ENCODE measurements at regions not wholly inside any gene's neighbourhood (a gene's known extent, or its start where the extent isn't known, plus 50 kb on each side); places are given as distances from the start of the nearest gene placed in this dataset.

- H3K27ac ChIP-seq (replicated peaks): no peak overlapping the region
- DNase-seq (ENCODE audit: low read depth in 1 of 2, low spot score in 1 of 2): no peak
- no peaks in the 10 kb centered on the region for H3K27me3 ChIP-seq (ENCODE audit: insufficient read depth, poor library complexity, severe bottlenecking)
- H3K4me3 ChIP-seq (replicated peaks; ENCODE audit: insufficient read depth, low read length): no peak overlapping the region
- TF ChIP-seq CTCF (IDR thresholded peaks at IDR 0.05; ENCODE audit: insufficient read depth, low read length): no peak
- no peak for TF ChIP-seq GABPA (IDR thresholded peaks at IDR 0.05; ENCODE audit: low read depth)
- no peak for TF ChIP-seq POLR2AphosphoS5 (IDR thresholded peaks at IDR 0.05; ENCODE audit: low read depth)
- TF ChIP-seq SPI1 (IDR thresholded peaks at IDR 0.05; ENCODE audit: borderline replicate concordance, low read depth): no peak
- no peak for TF ChIP-seq REST (IDR thresholded peaks at IDR 0.05; ENCODE audit: insufficient replicate concordance, low read depth)
These were observed 134.9 kb upstream of the NRIP1 start for GRCh38 chr21:15199414-15200383.

- no peak for TF ChIP-seq SPI1 (IDR thresholded peaks at IDR 0.05; ENCODE audit: borderline replicate concordance, low read depth)
- no peak for TF ChIP-seq POLR2AphosphoS5 (IDR thresholded peaks at IDR 0.05; ENCODE audit: low read depth)
- no peak for TF ChIP-seq REST (IDR thresholded peaks at IDR 0.05; ENCODE audit: insufficient replicate concordance, low read depth)
- no peak overlapping the region for H3K4me3 ChIP-seq (replicated peaks; ENCODE audit: insufficient read depth, low read length)
- H3K27me3 ChIP-seq (ENCODE audit: insufficient read depth, poor library complexity, severe bottlenecking): no peaks in the 10 kb centered on the region
- H3K27ac ChIP-seq (replicated peaks): no peak overlapping the region
- no peak for DNase-seq (ENCODE audit: low read depth in 1 of 2, low spot score in 1 of 2)
These were observed 138.9 kb upstream of the NRIP1 start for GRCh38 chr21:15203740-15204139.

- Histone ChIP-seq H3K27me3 (ENCODE audit: insufficient read depth, poor library complexity, severe bottlenecking) (no peaks in the 10 kb centered on the region), H3K27ac (replicated peaks) (no peak overlapping the region), H3K4me3 (replicated peaks; ENCODE audit: insufficient read depth, low read length) (no peak overlapping the region)
- no peak for DNase-seq (ENCODE audit: low read depth in 1 of 2, low spot score in 1 of 2)
- TF ChIP-seq GABPA (IDR thresholded peaks at IDR 0.05; ENCODE audit: low read depth): no peak
- TF ChIP-seq SPI1 (IDR thresholded peaks at IDR 0.05; ENCODE audit: borderline replicate concordance, low read depth): no peak
- TF ChIP-seq CTCF (IDR thresholded peaks at IDR 0.05; ENCODE audit: insufficient read depth, low read length): no peak
- no peak for TF ChIP-seq POLR2AphosphoS5 (IDR thresholded peaks at IDR 0.05; ENCODE audit: low read depth)
- TF ChIP-seq REST (IDR thresholded peaks at IDR 0.05; ENCODE audit: insufficient replicate concordance, low read depth): no peak
These were observed 139.6 kb upstream of the NRIP1 start for GRCh38 chr21:15204140-15204969.
